GM12878 (cell line): ENCODE measurements at regions not wholly inside any gene's neighbourhood (a gene's known extent, or its start where the extent isn't known, plus 50 kb on each side); places are given as distances from the start of the nearest gene placed in this dataset.

Experiments
- ATAC-seq: fragments of 200-7000 bp; cut with Tn5 transposase; 3 replicates; pipeline ENCODE4 v1.9.1; 2020; ENCODE audit warnings: mild to moderate bottlenecking, moderate library complexity
- BruUV-seq: library from RNA; stranded (reverse); fragments of 400-500 nt; replicated peaks from 2 replicates; lab custom pipeline; 2021; lab: Mats Ljungman, UMichigan
- CTCF ChIA-PET: fragments of 300-600 bp; sonication (Branson Sonifier 250); formaldehyde crosslinking; extraction: SDS; loops from one replicate; lab custom pipeline; 2021; ENCODE audit warnings: inconsistent platforms; lab: Yijun Ruan, JAX
- POLR2A ChIA-PET: fragments of 350-600 bp; formaldehyde crosslinking; extraction: SDS; loops from one replicate; lab custom pipeline; 2021; ENCODE audit warnings: inconsistent platforms; lab: Charles Lee
- RAD21 ChIA-PET: fragments of 300-600 bp; sonication (Branson Sonifier 250); formaldehyde crosslinking; loops from one replicate; lab custom pipeline; 2023; ENCODE audit warnings: antibody characterized with exemption; ENCODE audit not compliant: unreplicated experiment; lab: Charles Lee
- SMC1A ChIA-PET: fragments of 300-600 bp; sonication (Branson Sonifier 250); formaldehyde crosslinking; loops from one replicate; lab custom pipeline; 2023; ENCODE audit not compliant: unreplicated experiment, uncharacterized antibody; lab: Charles Lee
- DNase-seq: peaks from one replicate; pipeline ENCODE4 v3.0.0-alpha.2; 2011; ENCODE audit warnings: low read depth, low spot score
- FAIRE-seq: peaks from 3 replicates; lab custom pipeline; 2011; peaks lifted over from hg19 to GRCh38; lab: Jason Lieb, UNC
- H2AFZ ChIP-seq: 2 replicates; pipeline ENCODE4 v1.6.0; 2011; ENCODE audit warnings: low read depth, low read length, control low read depth; ENCODE audit not compliant: control insufficient read depth
- H3K27ac ChIP-seq: 2 replicates; pipeline ENCODE4 v1.5.1; 2011; ENCODE audit warnings: control low read depth; ENCODE audit not compliant: control insufficient read depth, insufficient read depth
- H3K27me3 ChIP-seq, 2 experiments: replicated peaks in 1 of 2; 2 replicates each; pipeline versions ENCODE4 v1.6.0 to v1.6.1; 2011; ENCODE audit warnings: low read length in 1 of 2; ENCODE audit not compliant: control insufficient read depth in 2 of 2, insufficient read depth in 2 of 2
- H3K36me3 ChIP-seq, 2 experiments: 2 replicates each; pipeline ENCODE4 v1.5.1; 2011; ENCODE audit warnings: low read length in 1 of 2; ENCODE audit not compliant: control insufficient read depth in 2 of 2, insufficient read depth in 2 of 2
- H3K4me1 ChIP-seq: 2 replicates; pipeline ENCODE4 v1.6.1; 2011; ENCODE audit warnings: mild to moderate bottlenecking, low read length, moderate library complexity, mixed read lengths; ENCODE audit not compliant: control insufficient read depth, insufficient read depth
- H3K4me2 ChIP-seq: 2 replicates; pipeline ENCODE4 v1.6.0; 2011; ENCODE audit warnings: control low read depth; ENCODE audit not compliant: control insufficient read depth, insufficient read depth
- H3K4me3 ChIP-seq: fragments of 200-600 bp; sonication (generic); 2 replicates; pipeline ENCODE4 v1.5.1; 2016
- H3K79me2 ChIP-seq: 2 replicates; pipeline ENCODE4 v1.6.0; 2011; ENCODE audit warnings: low read length; ENCODE audit not compliant: control insufficient read depth, insufficient read depth
- H3K9ac ChIP-seq: 2 replicates; pipeline ENCODE4 v1.8.0; 2011; ENCODE audit warnings: low read length, control low read depth, mixed read lengths; ENCODE audit not compliant: control insufficient read depth, insufficient read depth
- H3K9me3 ChIP-seq: replicated peaks from 3 replicates; pipeline ENCODE4 v1.5.1; 2011; ENCODE audit warnings: mild to moderate bottlenecking, low read length; ENCODE audit not compliant: control insufficient read depth, insufficient read depth
- H4K20me1 ChIP-seq: 2 replicates; pipeline ENCODE4 v1.6.0; 2011; ENCODE audit not compliant: control insufficient read depth, insufficient read depth
- EGR1 ChIP-seq, 2 experiments: IDR thresholded peaks; 1 replicate in 1 of 2; 2 replicates in 1 of 2; pipeline ENCODE4 v1.6.1; 2011 to 2012; ENCODE audit warnings: low read depth in 2 of 2, low read length in 2 of 2, borderline replicate concordance in 1 of 2, mild to moderate bottlenecking in 1 of 2, moderate library complexity in 1 of 2
- GABPA ChIP-seq: IDR thresholded peaks from 2 replicates; pipeline ENCODE4 v1.6.1; 2014; ENCODE audit warnings: antibody characterized with exemption, low read depth, mild to moderate bottlenecking, inconsistent platforms
- POLR2AphosphoS2 ChIP-seq: IDR thresholded peaks from 2 replicates; pipeline ENCODE4 v1.6.1; 2011; ENCODE audit warnings: low read depth, mild to moderate bottlenecking, low read length, improper control_type of control experiment, moderate library complexity
- SMAD1 ChIP-seq: fragments of 450-650 bp; IDR thresholded peaks from 2 replicates; pipeline ENCODE4 v1.6.1; 2018; ENCODE audit warnings: mild to moderate bottlenecking, low read depth; ENCODE audit not compliant: partially characterized antibody
- SRF ChIP-seq, 2 experiments: IDR thresholded peaks; 2 replicates each; pipeline ENCODE4 v1.6.1; 2011; ENCODE audit warnings: low read depth in 2 of 2, low read length in 2 of 2, mild to moderate bottlenecking in 1 of 2, moderate library complexity in 1 of 2
- ZNF622 ChIP-seq: fragments of 450-650 bp; IDR thresholded peaks from 2 replicates; pipeline ENCODE4 v1.6.1; 2017; ENCODE audit warnings: mild to moderate bottlenecking, inconsistent platforms
- WGBS: methylation state at CpG from one replicate; pipeline ENCODE4 v1.1.6; 2016; ENCODE audit warnings: low lambda C conversion rate; ENCODE audit not compliant: insufficient replicate concordance, insufficient coverage; ENCODE audit errors: missing lambda C conversion rate; 5-methylcytosine and 5-hydroxymethylcytosine counted together
- in situ Hi-C: fragments of 300-500 bp; cut with MboI; formaldehyde crosslinking; loops from 9 replicates; pipeline ENCODE4 v1.14.3; 2018; ENCODE audit warnings: mixed read lengths
- intact Hi-C: fragments of 100-400 bp; cut with micrococcal nuclease; formaldehyde crosslinking; loops from one replicate; pipeline ENCODE4 v1.14.2; 2022; ENCODE audit not compliant: unreplicated experiment
- TF ChIP-seq, protein P1 (sequence below): fragments of 450-650 bp; IDR thresholded peaks from 2 replicates; pipeline ENCODE4 v1.6.1; 2017; ENCODE audit warnings: mild to moderate bottlenecking

DNA sequence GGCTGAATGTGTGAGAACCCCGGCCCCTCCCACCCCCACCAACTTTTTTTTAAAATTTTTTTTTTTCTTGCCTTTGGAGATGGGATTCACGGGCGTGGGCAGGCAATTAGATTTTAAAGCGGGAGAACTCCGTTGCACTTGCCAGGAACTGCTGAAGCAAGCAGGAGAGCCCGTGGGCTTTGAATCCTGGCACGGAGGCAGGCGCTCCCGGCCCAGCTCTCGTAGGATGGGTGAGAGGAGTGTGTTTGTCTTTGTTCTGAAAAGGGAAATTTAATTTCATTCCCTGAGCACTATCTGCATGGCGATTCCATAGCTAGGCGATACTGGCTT lies 54.3 kb upstream of the BOD1 start:
- Histone ChIP-seq H3K9me3 (peaks cover 1% of the 10 kb centered on the region; the same call in 2 of the 3 replicates), H3K36me3 (no peaks in the 10 kb centered on the region), H3K27me3 (no peaks in the 10 kb centered on the region), H3K4me1 (no peaks in the 10 kb centered on the region), H2AFZ (no peak overlapping the region), H3K9ac (no peak overlapping the region), H3K4me3 (no peak overlapping the region), H3K79me2 (no peaks in the 10 kb centered on the region), H3K4me2 (no peak overlapping the region), H4K20me1 (no peaks in the 10 kb centered on the region), H3K27ac (no peak overlapping the region)
- no peak for TF ChIP-seq GABPA
- no peak for TF ChIP-seq SMAD1
- TF ChIP-seq SRF (IDR thresholded peaks at IDR 0.05; ENCODE audit: low read depth in 2 of 2, low read length in 2 of 2), result no peak
- TF ChIP-seq, protein P1, sequence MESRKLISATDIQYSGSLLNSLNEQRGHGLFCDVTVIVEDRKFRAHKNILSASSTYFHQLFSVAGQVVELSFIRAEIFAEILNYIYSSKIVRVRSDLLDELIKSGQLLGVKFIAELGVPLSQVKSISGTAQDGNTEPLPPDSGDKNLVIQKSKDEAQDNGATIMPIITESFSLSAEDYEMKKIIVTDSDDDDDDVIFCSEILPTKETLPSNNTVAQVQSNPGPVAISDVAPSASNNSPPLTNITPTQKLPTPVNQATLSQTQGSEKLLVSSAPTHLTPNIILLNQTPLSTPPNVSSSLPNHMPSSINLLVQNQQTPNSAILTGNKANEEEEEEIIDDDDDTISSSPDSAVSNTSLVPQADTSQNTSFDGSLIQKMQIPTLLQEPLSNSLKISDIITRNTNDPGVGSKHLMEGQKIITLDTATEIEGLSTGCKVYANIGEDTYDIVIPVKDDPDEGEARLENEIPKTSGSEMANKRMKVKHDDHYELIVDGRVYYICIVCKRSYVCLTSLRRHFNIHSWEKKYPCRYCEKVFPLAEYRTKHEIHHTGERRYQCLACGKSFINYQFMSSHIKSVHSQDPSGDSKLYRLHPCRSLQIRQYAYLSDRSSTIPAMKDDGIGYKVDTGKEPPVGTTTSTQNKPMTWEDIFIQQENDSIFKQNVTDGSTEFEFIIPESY, result no peak
- TF ChIP-seq EGR1 (IDR thresholded peaks at IDR 0.05; ENCODE audit: borderline replicate concordance in 1 of 2, low read depth in 2 of 2, low read length in 2 of 2), result no peak
- no peak for TF ChIP-seq ZNF622
- TF ChIP-seq POLR2AphosphoS2, result no peak
- RAD21 ChIA-PET, result no interaction called here
- DNase-seq (no peak), FAIRE-seq (no peak), ATAC-seq (no peak)
- in situ Hi-C loops, result no loop called here
- POLR2A ChIA-PET, result interaction anchor here (1.0 kb wide), 1 partner anchor 10 kb away, joined by 3 read pairs; no protein-coding TSS in a partner anchor
- SMC1A ChIA-PET, result interaction anchor here (0.9 to 1.8 kb wide), 5 partner anchors 9 to 117 kb away, joined by 3 to 8 read pairs (median 3); no protein-coding TSS in a partner anchor
- intact Hi-C loops, result no loop called here
- CTCF ChIA-PET, result interaction anchor here (0.7 to 1.0 kb wide), 4 partner anchors 9 to 260 kb away, joined by 3 read pairs; no protein-coding TSS in a partner anchor
- BruUV-seq, result no TSS peak
- WGBS, result 81% methylated on average over 12 of the region's 12 CpGs
